Left forelimb (tissue), 1 donor: ENCODE measurements at regions not wholly inside any gene's neighbourhood (a gene's known extent, or its start where the extent isn't known, plus 50 kb on each side); places are given as distances from the start of the nearest gene placed in this dataset.
"Not testable (repeated sequence)": the region's sequence is repeated elsewhere in the genome, so short reads cannot be mapped to it uniquely, and the experiment has no call there.

Experiments
- DNase-seq: peaks from one replicate; pipeline ENCODE4 v3.0.0-alpha.2; 2018; ENCODE audit warnings: low spot score

DNA sequence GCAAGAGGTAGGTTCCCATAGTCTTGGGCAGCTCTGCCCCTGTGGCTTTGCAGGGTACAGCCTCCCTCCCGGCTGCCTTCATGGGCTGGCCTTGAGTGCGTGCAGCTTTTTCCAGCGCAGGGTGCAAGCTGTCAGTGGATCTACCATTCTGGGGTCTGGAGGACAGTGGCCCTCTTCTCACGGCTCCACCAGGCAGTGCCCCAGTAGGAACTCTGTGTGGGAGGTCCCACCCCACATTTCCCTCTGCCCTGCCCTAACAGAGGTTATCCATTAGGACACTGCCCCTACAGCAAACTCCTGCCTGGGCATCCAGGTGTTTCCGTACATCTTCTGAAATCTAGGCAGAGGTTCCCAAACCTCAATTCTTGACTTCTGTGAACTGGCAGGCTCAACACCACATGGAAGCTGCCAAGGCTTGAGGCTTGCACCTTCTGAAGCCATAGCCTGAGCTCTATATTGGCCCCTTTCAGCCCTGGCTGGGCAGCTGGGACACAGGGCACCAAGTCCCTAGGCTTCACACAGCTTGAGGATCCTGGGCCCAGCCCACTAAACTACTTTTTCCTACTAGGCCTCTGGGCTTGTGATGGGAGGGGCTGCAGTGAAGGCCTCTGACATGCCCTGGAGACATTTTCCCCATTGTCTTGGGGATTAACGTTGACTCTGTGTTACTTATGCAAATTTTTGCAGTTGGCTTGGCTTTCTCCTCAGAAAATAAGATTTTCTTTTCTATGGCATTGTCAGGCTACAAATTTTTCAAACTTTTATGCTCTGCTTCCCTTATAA, 482.7 kb downstream of the CNTN3 start:
- DNase-seq, result not testable (repeated sequence)

DNA sequence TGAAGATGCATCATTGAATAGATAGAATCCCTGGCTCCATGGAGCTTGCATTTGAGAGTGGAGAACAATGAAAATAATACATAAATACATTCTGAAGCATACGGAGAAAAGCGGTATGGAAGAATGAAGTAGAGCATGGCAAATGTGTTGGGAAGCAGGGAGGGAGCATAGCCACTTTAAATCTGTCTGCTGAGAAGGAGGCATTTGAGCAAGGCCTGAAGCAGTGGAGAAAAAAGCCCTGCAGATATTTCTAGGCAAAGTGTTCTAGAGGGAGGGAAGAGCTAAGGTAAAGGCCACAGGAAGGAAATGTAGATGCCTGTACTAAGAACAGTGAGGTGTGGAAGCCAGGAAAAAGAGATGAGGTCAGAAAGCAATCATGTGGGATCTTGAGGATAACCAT, 484.8 kb downstream of the CNTN3 start:
- no peak for DNase-seq

DNA sequence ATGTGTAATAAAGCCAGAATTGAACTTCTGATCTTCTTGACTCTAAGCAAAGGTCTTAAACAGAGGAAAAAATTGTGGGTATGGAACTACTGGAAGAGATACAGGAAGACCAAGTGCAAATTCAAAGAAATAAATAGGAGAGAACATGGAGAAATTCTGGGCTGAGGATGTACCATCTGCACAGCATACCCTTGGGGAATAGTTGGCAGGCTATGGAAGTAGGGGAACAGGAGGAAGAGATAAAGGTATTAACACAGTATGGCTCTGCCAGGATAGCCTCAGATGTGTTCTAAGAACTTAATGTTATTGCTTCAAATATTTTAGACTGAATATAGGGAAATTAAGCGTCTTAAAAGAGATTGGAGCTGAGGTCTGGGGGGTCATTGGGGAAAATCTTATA, 485.4 kb downstream of the CNTN3 start:
- DNase-seq, result no peak

DNA sequence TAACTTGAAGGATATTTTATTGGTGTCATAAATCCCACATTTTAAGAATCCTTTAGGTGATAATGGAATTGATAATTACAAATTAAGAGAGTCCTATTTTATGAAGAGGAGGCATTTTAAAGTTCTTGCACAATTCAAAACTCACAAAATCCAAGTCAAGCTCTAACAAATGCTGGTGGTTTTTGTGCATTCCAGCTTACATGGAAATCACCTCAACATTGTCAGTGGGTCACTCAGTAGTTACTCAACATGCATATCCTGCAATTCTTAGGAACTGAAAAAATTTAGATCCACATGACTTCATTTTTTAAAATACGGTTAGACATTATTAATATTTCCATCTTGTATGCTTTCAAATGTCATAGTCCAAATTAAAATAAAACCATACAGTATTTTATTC, 487.2 kb downstream of the CNTN3 start:
- DNase-seq, result no peak

DNA sequence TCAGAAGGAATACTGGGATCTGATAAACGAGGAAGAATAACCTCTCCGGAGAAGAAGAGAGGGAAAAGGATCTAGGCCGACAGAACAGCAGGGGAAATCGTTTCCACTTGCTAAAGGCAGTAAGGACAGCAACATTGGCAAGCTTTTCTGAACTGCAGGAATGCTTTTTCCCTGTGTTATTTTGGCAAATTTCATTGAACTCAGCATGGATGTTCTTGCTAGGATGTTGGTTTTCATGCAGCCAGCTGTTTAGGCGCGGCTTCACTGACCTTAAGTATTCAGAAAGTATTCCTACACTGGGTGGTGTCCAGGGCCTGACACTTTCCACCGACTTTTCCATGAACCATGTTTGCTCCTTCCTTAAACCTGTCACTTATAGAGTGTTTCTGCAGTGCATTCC, 489.7 kb downstream of the CNTN3 start:
- no peak for DNase-seq

DNA sequence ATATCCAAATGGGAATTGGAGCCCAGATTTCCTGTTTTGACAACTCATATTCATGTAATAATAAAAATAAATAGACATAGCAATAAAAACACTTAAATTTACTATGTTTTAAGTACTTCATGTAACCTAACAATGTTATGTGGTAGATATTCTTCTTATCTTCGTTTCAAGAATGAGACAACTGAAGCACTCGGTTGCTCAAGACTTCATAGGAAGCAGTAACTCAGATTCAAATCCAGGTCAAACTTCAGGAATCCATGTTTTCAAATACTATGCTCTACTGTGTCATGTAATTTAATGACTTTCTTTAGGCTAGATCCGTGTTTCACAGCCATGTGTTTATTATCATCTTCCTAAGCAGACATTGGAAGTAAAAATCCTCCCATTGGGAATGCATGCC, 492.2 kb downstream of the CNTN3 start:
- no peak for DNase-seq

DNA sequence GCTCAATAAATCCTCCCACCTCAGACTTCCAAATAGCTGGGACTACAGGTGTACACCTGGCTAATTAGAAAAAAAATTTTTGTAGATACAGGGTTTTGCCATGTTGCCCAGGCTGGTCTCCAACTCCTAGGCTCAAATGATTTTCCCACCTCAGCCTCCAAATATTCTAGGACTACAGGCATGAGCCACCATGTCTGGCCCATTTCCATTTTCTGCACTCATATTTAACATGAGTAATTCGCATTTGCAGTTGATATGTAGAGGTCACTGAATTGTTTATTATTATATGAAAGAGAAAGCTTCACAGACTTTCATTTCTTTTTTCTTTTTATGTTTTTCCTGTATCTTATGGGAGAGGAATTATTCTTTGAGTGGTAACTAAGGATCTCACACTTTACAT, 492.7 kb downstream of the CNTN3 start:
- DNase-seq, result no peak

DNA sequence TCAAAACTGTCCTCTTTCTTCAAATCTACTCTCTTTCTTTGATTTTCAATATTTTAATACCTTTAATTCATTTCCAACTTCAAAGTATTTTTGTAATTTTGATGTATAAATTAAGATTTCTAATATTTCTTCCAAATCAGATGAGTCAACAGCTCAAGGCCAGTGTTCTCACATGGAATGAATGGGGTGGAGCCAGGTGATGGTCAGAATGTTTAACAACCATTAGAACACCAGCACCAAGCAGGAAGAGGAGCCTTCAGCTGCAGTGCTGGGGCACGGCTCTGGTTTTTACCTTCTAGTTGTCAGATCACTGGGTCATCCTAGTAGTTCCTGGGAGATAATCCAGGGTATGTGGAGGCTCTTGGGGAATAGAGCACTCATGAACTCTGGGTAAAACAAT, 494.5 kb upstream of the PDZRN3 start:
- DNase-seq, result no peak

DNA sequence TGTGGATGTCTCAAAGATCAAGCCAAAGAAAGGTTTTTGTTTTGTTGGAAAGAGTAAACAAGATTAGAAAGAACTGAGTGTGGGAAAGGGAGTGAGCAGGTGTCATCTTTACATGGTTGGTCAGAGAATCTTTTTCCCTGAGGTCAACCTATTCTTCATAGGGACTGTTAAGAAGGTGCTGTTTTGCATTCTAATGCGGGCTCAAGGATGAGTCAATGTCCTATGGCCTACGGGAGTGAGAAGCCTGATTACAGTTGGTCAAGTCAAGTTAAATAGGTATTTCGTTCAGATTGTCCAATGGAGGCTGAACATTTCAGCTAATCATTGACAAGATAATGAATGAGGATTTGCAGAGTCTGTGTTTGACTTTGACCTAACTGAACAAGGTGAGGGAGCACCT, 491.2 kb upstream of the PDZRN3 start:
- DNase-seq, result no peak

DNA sequence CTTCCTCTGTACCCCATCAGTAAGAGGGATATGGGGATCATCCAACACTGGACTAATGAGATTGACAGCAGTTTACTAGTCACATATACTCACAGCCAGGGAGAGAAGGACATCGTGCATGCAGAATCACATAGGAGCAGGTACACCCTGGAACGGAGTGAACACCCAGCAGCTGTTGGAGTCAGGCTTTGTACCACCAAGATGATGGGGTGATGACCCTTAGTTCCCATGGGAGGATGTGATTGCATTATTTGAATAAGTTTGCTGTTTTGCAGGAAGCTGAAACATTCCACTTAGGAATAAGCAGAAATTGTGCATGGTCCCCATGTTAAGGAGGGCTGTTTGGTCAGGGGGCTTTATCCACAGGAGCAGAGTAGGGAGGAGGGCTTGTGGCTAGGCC, 482.7 kb upstream of the PDZRN3 start:
- DNase-seq, result no peak

DNA sequence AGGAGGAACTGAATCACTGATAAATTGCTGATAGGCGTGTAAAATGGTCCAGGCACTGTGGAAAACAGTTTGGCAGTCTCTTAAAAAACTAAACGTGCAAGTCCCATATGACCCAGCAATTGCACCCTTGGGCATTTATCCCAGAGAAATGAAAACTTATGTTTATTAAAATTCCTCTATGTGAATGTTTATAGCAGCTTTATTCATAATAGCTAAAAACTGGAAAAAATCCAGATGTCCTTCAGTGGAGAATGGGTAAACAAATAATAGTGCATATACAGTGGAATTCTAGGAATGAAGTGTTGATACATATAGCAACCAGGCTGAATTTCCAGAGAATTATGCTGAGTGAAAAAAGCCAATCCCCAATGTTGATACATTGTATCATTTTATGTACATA, 482.2 kb upstream of the PDZRN3 start:
- DNase-seq, result no peak

DNA sequence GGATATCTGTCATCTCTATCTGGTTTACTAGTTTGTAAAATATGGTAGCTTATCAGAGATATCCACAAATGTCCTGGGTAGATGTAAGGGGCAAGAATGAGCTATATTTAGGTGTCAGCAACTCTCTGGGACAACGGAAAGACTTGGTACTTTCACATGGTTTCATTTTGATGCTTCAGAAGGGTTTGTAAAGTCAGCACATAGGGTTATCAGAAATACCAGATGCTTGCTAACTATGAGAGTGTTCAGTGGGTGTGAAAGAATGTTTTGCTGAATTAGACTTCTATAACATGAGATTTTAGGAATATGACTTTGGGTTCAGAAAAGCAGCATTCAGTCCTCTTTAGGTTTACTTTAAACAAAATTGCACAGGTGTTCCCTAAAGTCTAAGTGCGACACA, 466.5 kb upstream of the PDZRN3 start:
- no peak for DNase-seq

DNA sequence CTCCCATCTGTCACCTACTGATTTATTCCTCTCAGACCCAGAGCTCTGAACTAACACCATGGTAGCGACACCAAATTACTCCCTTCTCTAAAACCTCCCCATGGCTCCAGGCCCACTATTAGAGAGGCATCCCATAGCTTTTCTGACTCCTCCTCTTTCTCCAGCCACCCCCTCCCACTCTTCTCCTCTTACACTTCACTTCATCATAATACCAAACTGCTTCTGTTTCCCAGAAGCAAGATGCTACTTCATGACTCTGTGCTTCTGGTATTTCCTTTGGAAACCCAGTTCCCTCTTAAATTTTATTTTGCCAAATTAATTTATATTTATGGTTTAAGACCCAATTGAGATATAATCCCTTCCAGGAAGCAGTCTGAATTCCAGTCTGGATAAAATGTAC, 465.1 kb upstream of the PDZRN3 start:
- no peak for DNase-seq

DNA sequence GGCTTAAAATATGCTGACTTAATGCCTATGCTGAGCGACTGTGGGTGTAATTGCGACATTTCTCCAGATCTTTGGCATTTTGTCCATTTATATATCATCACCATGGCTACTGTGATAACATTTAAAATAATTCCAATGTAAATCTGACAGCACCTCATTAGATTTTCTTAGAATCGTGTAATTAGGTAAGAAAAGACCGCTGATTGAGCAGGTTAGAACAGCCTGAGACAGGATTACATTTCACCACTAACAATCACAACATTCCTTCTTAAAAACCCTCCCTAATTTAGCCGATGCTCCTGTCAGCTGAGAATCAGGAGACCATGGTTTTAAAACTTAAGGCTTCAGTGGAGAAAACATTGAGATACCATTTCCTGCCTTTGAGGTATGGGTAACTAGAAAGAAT, 455.3 kb upstream of the PDZRN3 start:
- DNase-seq, result no peak

DNA sequence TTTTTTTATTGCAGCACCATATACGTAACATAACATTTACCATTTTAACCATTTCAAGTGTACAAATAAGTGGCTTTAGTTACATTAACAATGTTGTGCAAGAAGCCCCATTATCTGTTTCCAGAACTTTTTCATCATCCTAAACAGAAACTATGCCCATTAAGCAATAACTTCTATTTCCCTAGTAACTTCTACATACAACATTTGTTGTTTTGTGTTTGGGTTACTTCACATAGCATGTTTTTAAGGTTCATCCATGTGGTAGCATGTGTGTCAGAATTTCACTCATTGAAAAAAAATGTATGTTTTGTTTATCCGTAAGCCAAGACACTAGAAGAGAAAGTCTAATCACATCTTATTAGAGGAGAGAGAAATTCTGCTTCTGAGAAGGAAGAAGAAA, 450.5 kb upstream of the PDZRN3 start:
- no peak for DNase-seq

DNA sequence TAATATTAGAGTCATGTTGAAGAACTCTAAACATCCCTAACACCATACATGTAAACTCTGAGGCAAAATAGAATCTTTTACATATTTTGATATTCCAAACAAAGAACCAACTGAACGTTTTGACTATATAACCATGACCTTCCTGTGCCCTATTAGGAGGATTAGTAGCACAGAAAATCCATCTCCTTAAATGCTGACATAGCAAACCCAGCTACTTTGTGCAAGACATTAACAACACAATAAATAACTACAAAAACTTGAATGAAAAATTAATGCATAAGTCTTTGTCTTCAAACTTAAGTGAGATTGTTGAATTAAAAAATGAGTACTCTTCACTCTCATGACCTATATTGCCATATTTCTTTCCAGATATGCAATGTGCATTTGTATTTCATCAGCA, 450.0 kb upstream of the PDZRN3 start:
- no peak for DNase-seq

DNA sequence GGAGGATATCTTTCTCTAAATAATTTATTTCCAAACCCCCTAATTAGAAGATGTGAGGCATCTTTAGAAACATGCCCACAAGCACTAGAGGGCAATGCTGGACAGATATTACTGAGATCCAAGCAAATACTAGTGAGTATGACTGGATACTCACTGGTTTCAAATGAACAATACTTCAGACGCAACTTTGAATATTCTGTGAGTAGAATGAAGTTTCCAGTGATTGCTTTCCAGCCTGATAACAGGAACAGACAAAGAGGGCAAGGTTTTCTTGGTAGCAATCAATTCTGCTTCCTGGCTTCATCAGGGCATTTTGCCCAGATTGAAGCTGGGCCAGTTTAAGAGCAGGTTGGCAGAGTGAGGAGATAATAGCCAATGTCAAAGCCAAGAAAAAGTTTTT, 442.6 kb upstream of the PDZRN3 start:
- DNase-seq, result no peak

DNA sequence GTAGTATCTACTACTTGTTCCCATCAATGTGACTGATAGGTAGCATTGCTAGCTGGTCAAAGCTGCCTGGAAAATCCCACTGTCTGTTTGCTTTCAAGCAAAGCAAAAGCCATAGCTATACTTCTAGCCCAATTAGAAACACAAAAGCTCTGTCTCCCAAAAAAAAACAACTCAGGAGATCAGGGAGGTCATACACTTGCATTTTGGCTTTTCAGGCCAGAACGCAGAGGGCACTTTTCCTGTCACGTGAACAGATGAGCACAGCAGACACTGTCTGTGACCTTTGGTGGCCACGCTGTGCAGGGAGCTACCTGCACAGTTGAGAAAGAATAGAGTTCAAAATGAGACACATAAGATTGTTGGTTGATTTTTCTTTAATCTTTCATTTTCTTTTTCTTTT, 441.7 kb upstream of the PDZRN3 start:
- no peak for DNase-seq

DNA sequence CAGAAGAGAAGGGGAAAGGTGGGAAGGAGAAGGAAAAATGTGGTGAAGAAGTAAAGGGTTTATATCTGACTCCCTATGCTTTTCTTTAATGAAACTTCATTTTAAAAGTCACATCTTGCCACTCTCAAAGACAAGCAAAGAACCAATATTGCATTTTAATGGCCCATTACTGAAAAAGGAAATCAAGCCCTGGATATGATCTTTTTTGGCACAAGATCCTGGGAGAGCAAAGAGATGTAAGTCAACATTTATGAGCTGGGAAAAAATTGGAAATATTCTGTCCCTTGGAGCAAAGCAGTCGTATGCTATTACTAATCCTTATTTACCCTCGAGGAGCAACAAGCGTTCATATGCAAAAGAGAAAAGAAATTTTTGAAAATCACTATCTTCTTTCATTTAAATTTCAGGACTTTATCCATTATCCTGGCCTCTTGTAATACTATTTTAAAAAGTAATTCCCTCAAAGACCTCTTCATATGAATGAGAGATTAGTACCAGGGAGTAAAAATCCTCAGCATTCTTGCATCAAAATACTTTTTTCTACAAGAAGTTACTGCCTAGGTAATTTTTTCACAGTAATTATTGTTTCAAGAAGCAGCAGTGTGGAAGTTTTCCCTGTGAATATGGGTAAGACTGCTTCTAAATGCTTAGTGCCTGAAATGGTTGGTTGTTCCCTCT, 435.3 kb upstream of the PDZRN3 start:
- DNase-seq, result no peak

DNA sequence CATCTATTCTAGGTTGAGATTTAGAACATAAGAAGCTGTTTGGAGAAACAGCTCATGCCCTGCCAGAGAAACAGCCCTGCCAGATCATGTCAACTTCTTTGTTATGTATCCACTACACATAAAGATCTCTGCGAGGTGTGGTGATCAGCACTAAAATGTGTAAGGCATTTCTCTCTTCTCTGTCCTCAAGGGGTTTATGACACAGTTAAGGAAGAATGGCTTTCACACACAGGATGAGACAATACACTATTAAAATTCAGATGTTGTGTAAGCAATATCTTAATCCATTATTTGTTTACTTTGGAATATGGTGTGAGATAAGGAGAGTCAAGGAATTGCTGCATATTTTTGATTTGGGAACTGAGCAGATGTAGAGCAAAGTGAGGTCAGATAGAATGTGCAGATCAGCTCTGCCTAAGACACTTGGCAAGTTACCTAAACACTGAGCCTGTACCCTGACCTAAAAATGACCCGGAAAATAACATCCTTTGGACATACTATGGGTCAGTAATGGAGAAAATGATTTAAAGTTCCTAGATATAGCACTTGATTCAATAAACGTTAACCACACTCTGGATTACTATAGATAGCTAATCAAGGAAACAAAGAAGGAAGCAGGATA, 434.7 kb upstream of the PDZRN3 start:
- no peak for DNase-seq

DNA sequence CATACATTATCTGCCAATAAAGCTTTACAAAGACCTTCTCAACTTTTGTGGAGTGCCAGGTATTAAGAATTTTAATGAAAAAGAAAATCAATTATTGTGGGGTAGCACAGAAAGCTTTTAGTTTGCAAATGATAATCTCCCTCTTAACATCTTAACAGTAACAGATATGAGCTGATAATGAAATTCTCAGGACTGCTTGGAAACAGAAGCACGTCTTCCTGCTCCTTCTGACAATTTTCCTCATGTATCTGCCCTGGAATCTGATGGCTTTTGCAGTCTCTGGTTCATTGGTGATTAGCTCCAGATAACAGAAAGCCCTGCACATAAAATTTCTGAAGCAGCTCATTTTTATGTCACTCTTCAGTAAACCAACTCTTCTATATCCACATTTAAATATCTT, 432.4 kb upstream of the PDZRN3 start:
- DNase-seq, result no peak

DNA sequence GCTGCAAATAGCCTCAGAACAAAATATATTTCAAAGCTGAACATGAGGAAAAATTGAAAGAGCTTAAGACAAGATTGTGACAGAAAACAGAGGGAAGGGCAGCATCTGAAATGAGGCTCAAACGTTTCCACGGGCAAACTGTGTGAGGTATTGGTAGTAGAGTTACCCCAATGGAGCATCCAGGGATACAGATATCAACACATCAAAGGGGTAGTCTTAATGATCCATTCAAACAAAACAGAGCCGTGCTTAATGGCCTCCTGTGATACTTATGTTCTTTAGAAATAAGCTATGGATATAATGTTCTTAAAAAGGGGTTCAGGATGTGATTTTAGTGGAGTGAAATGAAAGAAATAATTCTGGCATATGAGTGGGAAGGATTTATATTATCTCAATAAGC, 430.3 kb upstream of the PDZRN3 start:
- no peak for DNase-seq

DNA sequence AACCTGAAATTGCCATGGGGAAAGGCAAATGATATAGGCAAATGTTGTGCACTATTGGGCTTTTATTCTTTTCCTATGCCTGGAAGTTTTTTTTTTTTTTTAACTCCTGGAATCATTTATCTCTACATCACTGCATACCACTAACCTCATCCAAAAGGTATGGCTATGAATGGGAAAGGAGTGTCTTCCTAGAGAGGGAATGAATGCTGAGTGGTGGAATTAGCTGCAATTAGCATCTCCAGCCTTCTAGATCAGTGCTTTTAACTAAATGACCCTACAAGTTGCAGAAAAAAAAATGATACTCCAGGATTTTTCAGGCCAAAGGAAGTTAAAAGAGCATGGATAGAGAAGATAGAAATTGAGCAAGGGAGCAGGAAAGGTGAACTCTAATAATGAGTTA, 429.8 kb upstream of the PDZRN3 start:
- DNase-seq, result no peak
